Activated CD4-positive, CD25-positive, alpha-beta regulatory T cell treated with anti-CD3 and anti-CD28 coated beads, Interleukin-2, amount 50 U/mL, for 72 hours (primary cell): ENCODE measurements at regions not wholly inside any gene's neighbourhood (a gene's known extent, or its start where the extent isn't known, plus 50 kb on each side); places are given as distances from the start of the nearest gene placed in this dataset.

Experiments used
- DNase-seq: peaks from one replicate; pipeline ENCODE4 v3.0.0; 2021

- DNase-seq: no peak
Measured at GRCh38 chr7:42858570-42858969, 53.3 kb downstream of the C7orf25 start.

DNA sequence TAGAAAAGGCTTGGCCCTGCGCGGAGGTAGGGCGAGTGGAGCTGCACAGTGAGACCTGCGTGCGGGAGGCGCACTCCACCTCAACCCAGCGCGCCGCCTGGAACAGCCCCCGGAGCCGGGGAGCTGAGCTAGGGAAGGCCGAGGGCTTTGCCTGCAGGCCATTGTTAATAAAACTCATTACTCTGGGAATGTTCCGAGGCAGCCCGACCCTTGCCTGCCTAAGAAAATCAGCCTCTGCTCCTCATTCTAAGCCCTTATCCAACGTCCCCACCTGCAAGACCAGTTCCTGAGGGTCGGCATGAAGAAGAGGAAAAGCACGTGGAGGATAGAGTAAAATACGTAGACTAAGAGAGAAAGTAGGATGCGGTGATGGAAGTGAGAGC lies 55.3 kb downstream of the C7orf25 start:
- no peak for DNase-seq

- DNase-seq: no peak
Measured at GRCh38 chr7:42854571-42855118, 57.2 kb downstream of the C7orf25 start.

GRCh38 chr7:42852531-42852930 lies 59.3 kb downstream of the C7orf25 start:
- DNase-seq: no peak

DNA sequence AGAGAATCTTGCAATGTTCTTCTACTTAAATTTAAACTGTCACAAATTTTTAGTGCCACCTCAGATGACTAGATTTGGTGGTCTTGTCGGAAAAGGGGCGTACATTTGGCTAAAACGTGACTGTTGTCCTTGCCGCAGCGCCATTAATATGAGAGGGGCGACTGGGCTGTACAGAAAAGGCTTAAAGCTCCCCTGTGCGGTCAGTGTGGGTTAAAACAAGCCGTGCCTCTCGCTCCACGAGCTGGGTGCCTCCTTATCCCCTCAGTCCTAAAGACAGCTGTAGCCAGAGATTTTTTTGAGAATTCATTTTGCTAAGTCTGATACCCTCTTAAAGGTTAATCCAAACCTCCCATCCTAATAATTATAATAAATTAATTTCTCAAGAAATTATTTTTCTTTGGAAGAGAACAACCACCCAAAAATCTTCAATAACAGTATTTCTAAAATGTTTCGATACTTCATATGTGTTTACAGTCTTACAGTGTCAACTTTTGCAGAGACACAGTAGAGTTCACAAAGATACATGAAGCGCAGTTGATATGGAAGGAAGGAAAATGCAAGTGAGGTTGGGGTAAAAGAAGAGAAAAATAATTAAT lies 68.6 kb downstream of the C7orf25 start:
- no peak for DNase-seq

GRCh38 chr7:42834676-42835075 lies 77.2 kb downstream of the C7orf25 start:
- no peak for DNase-seq

DNA sequence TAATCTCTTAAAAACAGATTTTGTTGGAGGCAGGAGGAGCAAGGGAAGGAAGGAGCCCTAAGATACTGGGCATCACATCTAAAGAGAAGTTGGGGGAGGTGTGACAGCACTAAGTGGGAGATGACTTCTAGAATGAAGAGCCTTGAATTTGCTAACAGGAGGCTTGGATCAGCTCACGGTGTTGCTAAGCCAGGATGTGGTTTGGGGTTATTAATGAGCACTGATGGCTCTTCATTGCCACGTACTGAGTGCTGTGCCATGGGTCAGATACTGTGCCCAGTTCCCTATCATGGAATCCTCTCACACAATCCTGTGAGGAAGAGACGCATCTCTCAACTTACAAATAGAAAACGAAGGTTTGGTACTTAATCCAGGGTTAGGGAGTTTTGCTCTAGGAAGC lies 78.5 kb downstream of the C7orf25 start:
- no peak for DNase-seq

DNA sequence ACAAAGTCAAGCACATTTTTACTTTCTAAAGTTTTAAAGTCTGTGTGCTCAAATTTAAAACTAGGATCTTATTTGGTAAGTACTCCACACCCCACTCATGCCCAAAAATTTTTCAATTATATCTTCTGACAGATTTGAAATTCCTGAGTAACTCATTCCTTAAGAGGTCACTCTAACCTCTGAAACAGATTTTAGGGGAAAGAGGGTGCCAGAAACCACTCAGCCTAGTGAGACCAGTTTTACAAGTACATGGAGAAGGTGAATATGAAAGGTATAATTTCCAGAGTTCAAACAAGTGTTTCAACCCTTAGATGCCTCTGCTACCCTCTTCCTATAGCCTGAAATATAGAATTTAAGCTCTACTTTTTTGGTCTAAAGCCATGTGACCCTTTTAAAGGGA lies 79.2 kb downstream of the C7orf25 start:
- DNase-seq: no peak

GRCh38 chr7:42831718-42832522 lies 80.0 kb downstream of the C7orf25 start:
- no peak for DNase-seq

DNA sequence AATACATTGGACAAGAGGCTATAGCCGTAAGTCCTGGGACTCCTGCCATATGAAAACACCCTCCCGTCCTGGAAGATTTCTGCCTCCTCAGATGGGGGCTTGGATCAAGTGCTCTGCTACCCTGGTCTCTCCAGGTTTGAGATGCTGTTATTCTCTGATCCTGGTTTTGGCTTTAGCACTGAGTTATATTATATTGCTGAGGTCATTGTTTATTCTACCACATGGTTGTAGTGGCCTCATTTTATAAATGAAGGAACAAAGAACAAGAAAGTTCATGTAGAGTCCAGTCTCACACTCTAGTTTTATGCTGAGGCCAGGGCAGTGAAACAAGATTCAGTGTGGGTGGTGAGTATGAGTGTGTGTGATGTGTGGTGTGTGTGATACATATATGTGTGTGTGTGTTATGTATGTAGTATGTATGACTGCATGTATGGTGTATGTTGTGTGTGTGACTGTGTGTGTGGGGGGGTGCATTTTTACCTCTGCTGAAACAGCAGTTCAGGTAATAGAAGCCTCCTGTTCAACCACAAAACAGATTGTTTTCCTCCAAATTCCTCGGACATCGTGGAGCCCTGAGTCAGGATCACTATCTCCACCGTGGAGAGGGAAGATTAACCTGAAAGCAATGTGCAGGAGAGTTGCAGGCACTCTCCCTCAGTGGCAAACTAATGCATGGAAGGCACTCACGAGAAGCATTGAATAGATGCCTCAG lies 80.7 kb downstream of the C7orf25 start:
- no peak for DNase-seq

DNA sequence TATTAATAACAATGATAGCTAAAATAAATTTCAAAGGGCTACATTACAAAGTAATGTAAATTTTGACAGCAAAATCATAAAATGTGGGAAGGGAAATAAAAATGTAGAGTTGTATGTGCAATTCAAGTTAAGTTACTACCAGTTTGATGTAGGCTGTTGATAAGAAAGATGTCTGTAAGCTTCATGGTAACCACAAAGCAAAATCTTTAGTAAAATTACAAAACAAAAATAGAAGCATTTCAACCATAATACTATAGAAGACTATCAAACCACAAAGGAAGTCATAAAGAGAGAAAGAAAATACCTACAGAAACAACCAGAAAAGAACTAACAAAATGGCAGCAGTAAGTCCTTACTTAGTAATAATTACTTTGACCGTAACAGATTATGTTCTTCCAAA lies 99.1 kb downstream of the C7orf25 start:
- DNase-seq: no peak

- DNase-seq: no peak
Measured at GRCh38 chr7:42805601-42806000, 106.3 kb downstream of the C7orf25 start.

DNA sequence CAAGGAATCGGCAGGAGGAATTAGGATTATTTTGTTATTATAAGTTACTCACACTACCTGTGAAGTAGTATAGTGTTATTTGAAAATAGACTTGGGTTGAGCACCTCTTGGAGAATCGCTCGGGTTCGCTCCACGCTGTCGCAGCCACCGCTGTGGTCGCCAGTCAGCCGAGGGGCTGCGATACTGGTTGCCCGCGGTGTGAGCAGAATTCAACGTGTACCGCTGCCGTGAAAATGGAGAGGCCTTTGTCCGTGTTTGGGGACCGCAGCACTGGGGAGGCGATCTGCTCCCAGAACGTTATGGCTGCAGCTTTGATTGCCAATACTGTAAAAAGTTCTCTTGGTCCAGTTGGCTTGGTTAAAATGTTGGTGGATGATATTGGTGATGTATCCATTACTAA lies 117.2 kb downstream of the C7orf25 start:
- DNase-seq: no peak

GRCh38 chr7:42792841-42793240 lies 119.0 kb downstream of the C7orf25 start:
- DNase-seq: no peak

- DNase-seq: no peak
Measured at GRCh38 chr7:42790196-42790595, 121.7 kb downstream of the C7orf25 start.

DNA sequence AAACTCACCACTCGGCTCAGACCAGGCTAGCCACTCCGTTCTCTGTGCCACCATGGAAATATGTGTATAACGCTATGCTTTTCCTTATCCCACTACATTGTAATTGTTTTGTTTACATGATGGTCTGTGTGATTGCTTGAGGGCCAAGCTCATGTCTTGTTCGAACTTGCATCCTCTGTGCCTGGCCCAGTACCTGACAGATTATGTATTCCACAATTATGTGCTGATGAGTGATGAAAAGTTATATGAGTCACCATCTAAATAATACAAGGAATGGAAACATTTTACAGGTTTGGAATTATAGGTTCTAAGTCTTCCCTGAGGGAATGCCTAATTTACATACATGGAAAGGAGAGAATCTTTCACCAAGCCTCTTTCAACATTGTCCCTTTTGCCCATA lies 137.4 kb downstream of the C7orf25 start:
- DNase-seq: no peak

GRCh38 chr7:42770114-42770513 lies 141.8 kb downstream of the C7orf25 start:
- no peak for DNase-seq

GRCh38 chr7:42768045-42768444 lies 143.8 kb downstream of the C7orf25 start:
- DNase-seq: no peak

GRCh38 chr7:42766782-42767423 lies 145.0 kb downstream of the C7orf25 start:
- DNase-seq: no peak

GRCh38 chr7:42765931-42766330 lies 145.9 kb downstream of the C7orf25 start:
- DNase-seq: no peak

DNA sequence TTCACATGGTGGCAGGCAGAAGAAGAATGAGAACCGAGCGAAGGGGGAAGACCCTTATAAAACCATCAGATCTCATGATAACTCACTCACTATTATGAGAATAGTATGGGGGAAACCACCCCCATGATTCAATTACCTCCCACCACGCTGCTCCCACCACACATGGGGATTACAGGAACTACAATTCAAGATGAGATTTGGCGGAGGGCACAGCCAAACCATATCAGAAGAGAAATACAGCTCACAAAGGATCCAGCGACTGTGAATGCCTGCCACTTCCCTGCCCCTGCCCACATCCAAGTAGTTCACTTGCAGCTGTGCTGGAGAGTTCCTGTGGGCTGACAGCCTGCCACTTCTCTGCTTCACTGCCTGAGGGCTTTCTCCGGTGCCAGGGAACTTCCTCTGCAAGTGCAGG lies 148.7 kb downstream of the C7orf25 start:
- no peak for DNase-seq

- DNase-seq: no peak
Measured at GRCh38 chr7:42761486-42761885, 150.4 kb downstream of the C7orf25 start.

GRCh38 chr7:42758124-42758523 lies 153.7 kb downstream of the C7orf25 start:
- DNase-seq: no peak
